HG02798 (cell line): ENCODE measurements at regions not wholly inside any gene's neighbourhood (a gene's known extent, or its start where the extent isn't known, plus 50 kb on each side); places are given as distances from the start of the nearest gene placed in this dataset.
"Not testable (repeated sequence)": the region's sequence is repeated elsewhere in the genome, so short reads cannot be mapped to it uniquely, and the experiment has no call there.

Source experiments
- ATAC-seq: cut with Tn5 transposase; IDR thresholded peaks from one replicate; pipeline ENCODE4 v1.9.1; 2021; ENCODE audit warnings: mild to moderate bottlenecking; ENCODE audit not compliant: unreplicated experiment, poor library complexity

- no peak for ATAC-seq
These were observed 82.2 kb upstream of the GRK3 start for GRCh38 chr22:25482091-25482760.

GRCh38 chr22:25482868-25483639 is 81.4 kb upstream of the GRK3 start:
- ATAC-seq, result no peak

GRCh38 chr22:25483931-25484330 is 80.5 kb upstream of the GRK3 start:
- no peak for ATAC-seq

- no peak for ATAC-seq
These were observed 79.8 kb upstream of the GRK3 start for GRCh38 chr22:25484521-25485315.

- peak; percentile 59 for ATAC-seq
These were observed 78.6 kb upstream of the GRK3 start for GRCh38 chr22:25485626-25486545.

- ATAC-seq, result no peak
These were observed 77.0 kb upstream of the GRK3 start for GRCh38 chr22:25487508-25487907.

GRCh38 chr22:25488244-25489020 is 76.0 kb upstream of the GRK3 start:
- no peak for ATAC-seq

GRCh38 chr22:25489947-25490346 is 74.5 kb upstream of the GRK3 start:
- ATAC-seq, result no peak

GRCh38 chr22:25490896-25491295 is 73.6 kb upstream of the GRK3 start:
- ATAC-seq, result no peak

- no peak for ATAC-seq
These were observed 72.3 kb upstream of the GRK3 start for GRCh38 chr22:25492162-25492561.

GRCh38 chr22:25492841-25493734 is 71.4 kb upstream of the GRK3 start:
- no peak for ATAC-seq

GRCh38 chr22:25493794-25494193 is 70.7 kb upstream of the GRK3 start:
- ATAC-seq, result no peak

- peak; percentile 74 for ATAC-seq
These were observed 69.7 kb upstream of the GRK3 start for GRCh38 chr22:25494774-25495173.

GRCh38 chr22:25495285-25495684 is 69.2 kb upstream of the GRK3 start:
- no peak for ATAC-seq

GRCh38 chr22:25496396-25497064 is 67.9 kb upstream of the GRK3 start:
- ATAC-seq, result no peak

GRCh38 chr22:25497181-25497641 is 67.3 kb upstream of the GRK3 start:
- ATAC-seq, result no peak

GRCh38 chr22:25497716-25498115 is 66.8 kb upstream of the GRK3 start:
- ATAC-seq, result no peak

GRCh38 chr22:25500671-25501070 is 63.8 kb upstream of the GRK3 start:
- ATAC-seq, result not testable (repeated sequence)
